ENCODE measurements at regions not wholly inside any gene's neighbourhood (a gene's known extent, or its start where the extent isn't known, plus 50 kb on each side); places are given as distances from the start of the nearest gene placed in this dataset.

GRCh38 chr12:59314209-59314608 lies 281.6 kb upstream of the SLC16A7 start:
- TF ChIP-seq CTCF (IDR thresholded peaks at IDR 0.05) (no peak), EZH2 (IDR thresholded peaks at IDR 0.05; ENCODE audit: borderline replicate concordance, insufficient read depth, low read depth, low read length, poor library complexity, severe bottlenecking) (no peak)
- no peak overlapping the region for H3K4me3 ChIP-seq (ENCODE audit: control extremely low read depth in 1 of 5, extremely low read depth in 1 of 5, insufficient read depth in 1 of 5, low read depth in 2 of 5, low read length in 4 of 5)
- Mint-ChIP-seq H3K27me3 (no peaks in the 10 kb centered on the region), H3K9me3 (ENCODE audit: insufficient read depth) (peaks cover 7% of the 10 kb centered on the region), H3K27ac (no peak overlapping the region), H3K4me3 (no peak overlapping the region), H3K4me1 (no peaks in the 10 kb centered on the region)
- H3K4me2 ChIP-seq (replicated peaks; ENCODE audit: low read depth, low read length, poor library complexity, severe bottlenecking): no peak overlapping the region
- H3K9me3 ChIP-seq (ENCODE audit: control extremely low read depth in 1 of 3, control insufficient read depth in 2 of 3, insufficient read depth in 1 of 3, low read length in 2 of 3): peaks cover 0 to 6% (median 0%) of the 10 kb centered on the region in 3 donors
- H3K36me3 ChIP-seq (replicated peaks in 1 of 2; ENCODE audit: control extremely low read depth in 1 of 2, control insufficient read depth in 1 of 2, extremely low read depth in 1 of 2, insufficient read depth in 2 of 2, low read length in 1 of 2): no peaks in the 10 kb centered on the region
- DNase-seq (no peak), ATAC-seq (ENCODE audit: low read depth) (no peak)
- no peaks in the 10 kb centered on the region for H3K79me2 ChIP-seq (ENCODE audit: control insufficient read depth, insufficient read depth, low read length)
- H4K20me1 ChIP-seq (ENCODE audit: control insufficient read depth, insufficient read depth, low read length, poor library complexity, severe bottlenecking): no peaks in the 10 kb centered on the region
- WGBS (ENCODE audit: insufficient coverage): no CpG with 5 or more reads among the region's 1 CpG
- no peaks in the 10 kb centered on the region for H3K27me3 ChIP-seq (replicated peaks in 1 of 4; ENCODE audit: control extremely low read depth in 1 of 4, control insufficient read depth in 3 of 4, insufficient read depth in 4 of 4, low read length in 3 of 4)
- no peak overlapping the region for H3K9ac ChIP-seq (ENCODE audit: low read length)
- no peaks in the 10 kb centered on the region for H3K4me1 ChIP-seq (ENCODE audit: control insufficient read depth in 2 of 2, insufficient read depth in 2 of 2, low read length in 2 of 2)
- H3K27ac ChIP-seq (ENCODE audit: low read length in 2 of 2): no peak overlapping the region
- CTCF ChIA-PET: no interaction called here
- POLR2A ChIA-PET: no interaction called here
- no peak overlapping the region for H2AFZ ChIP-seq (ENCODE audit: insufficient read depth, low read depth, low read length, poor library complexity, severe bottlenecking)
- intact Hi-C loops (cut with micrococcal nuclease): no loop called here

GRCh38 chr12:59304077-59304721 lies 291.6 kb upstream of the SLC16A7 start:
- H3K4me1 ChIP-seq (ENCODE audit: control insufficient read depth in 2 of 2, insufficient read depth in 2 of 2, low read length in 2 of 2): no peaks in the 10 kb centered on the region
- peaks cover 5% of the 10 kb centered on the region for H3K9me3 Mint-ChIP-seq (ENCODE audit: insufficient read depth)
- no peaks in the 10 kb centered on the region for H3K36me3 ChIP-seq (replicated peaks in 1 of 2; ENCODE audit: control extremely low read depth in 1 of 2, control insufficient read depth in 1 of 2, extremely low read depth in 1 of 2, insufficient read depth in 2 of 2, low read length in 1 of 2)
- no peak overlapping the region for H3K4me2 ChIP-seq (replicated peaks; ENCODE audit: low read depth, low read length, poor library complexity, severe bottlenecking)
- TF ChIP-seq EZH2 (IDR thresholded peaks at IDR 0.05; ENCODE audit: borderline replicate concordance, insufficient read depth, low read depth, low read length, poor library complexity, severe bottlenecking): no peak
- TF ChIP-seq CTCF (IDR thresholded peaks at IDR 0.05): no peak
- no peaks in the 10 kb centered on the region for H3K27me3 Mint-ChIP-seq
- no peak overlapping the region for H3K4me3 ChIP-seq (ENCODE audit: control extremely low read depth in 1 of 5, extremely low read depth in 1 of 5, insufficient read depth in 1 of 5, low read depth in 2 of 5, low read length in 4 of 5)
- H3K27ac ChIP-seq (ENCODE audit: low read length in 2 of 2): no peak overlapping the region
- no peak for DNase-seq
- H3K9ac ChIP-seq (ENCODE audit: low read length): no peak overlapping the region
- no peaks in the 10 kb centered on the region for H3K27me3 ChIP-seq (replicated peaks in 1 of 4; ENCODE audit: control extremely low read depth in 1 of 4, control insufficient read depth in 3 of 4, insufficient read depth in 4 of 4, low read length in 3 of 4)
- no peaks in the 10 kb centered on the region for H3K4me1 Mint-ChIP-seq
- no peak for ATAC-seq (ENCODE audit: low read depth)
- no peak overlapping the region for H2AFZ ChIP-seq (ENCODE audit: insufficient read depth, low read depth, low read length, poor library complexity, severe bottlenecking)
- ChIA-PET CTCF (no interaction called here), POLR2A (no interaction called here)
- H3K79me2 ChIP-seq (ENCODE audit: control insufficient read depth, insufficient read depth, low read length): no peaks in the 10 kb centered on the region
- no peaks in the 10 kb centered on the region for H3K9me3 ChIP-seq (ENCODE audit: control extremely low read depth in 1 of 3, control insufficient read depth in 2 of 3, insufficient read depth in 1 of 3, low read length in 2 of 3)
- no peaks in the 10 kb centered on the region for H4K20me1 ChIP-seq (ENCODE audit: control insufficient read depth, insufficient read depth, low read length, poor library complexity, severe bottlenecking)
- 69% methylated on average over 4 of the region's 5 CpGs for WGBS (ENCODE audit: insufficient coverage)
- no peak overlapping the region for H3K27ac Mint-ChIP-seq
- H3K4me3 Mint-ChIP-seq: no peak overlapping the region
- intact Hi-C loops (cut with micrococcal nuclease): no loop called here

Measured in B cell (primary cell).